ENCODE measurements at regions not wholly inside any gene's neighbourhood (a gene's known extent, or its start where the extent isn't known, plus 50 kb on each side); places are given as distances from the start of the nearest gene placed in this dataset.

DNA sequence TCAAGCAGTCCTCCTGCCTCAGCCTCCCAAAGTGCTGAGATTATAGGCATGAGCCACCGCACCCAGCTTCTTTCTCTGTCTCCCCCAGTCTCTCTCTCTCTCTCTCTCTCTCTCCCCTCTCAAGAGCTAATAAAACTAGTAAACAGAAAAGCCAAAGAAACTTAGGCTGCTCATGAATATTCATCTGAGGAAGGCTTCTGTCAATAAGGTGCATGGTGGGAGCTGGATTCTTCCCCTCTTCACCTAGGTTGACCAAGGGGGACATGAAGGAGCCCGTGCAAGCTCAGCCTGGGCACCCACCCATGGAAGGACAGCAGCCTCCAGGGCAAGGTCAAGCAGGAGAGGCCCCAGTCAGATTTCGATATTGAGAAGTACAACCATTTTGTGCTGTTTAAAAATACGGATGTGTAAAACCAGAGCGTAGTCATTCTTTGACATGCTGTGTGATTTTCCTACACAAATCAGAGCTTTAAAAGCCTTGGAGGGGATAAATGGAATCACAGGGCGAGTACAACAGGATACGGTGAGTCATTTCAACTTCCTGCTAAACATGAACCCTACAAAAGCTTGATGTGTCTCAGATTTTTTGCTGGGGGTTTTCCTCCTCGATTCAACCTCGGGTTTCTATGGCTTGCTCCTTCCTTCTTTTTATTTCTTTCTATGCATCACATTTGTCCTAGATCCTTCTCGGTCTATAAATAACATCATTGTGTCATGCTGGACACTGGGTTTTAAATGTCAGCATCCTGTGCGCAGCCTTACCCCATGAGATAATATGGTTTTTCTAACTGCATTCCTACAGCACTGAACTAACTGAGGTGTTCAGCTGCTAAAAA lies 368.9 kb upstream of the JARID2 start (continued):
- TF ChIP-seq, protein P1, sequence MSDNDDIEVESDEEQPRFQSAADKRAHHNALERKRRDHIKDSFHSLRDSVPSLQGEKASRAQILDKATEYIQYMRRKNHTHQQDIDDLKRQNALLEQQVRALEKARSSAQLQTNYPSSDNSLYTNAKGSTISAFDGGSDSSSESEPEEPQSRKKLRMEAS (IDR thresholded peaks at IDR 0.05), result no peak
- TF ChIP-seq EZH2phosphoT487 (IDR thresholded peaks at IDR 0.05; ENCODE audit: borderline replicate concordance), result no peak
- peak; percentile 35; the same call in 1 of the 2 replicates for TF ChIP-seq FOSL1 (IDR thresholded peaks at IDR 0.05; ENCODE audit: low read depth)

DNA sequence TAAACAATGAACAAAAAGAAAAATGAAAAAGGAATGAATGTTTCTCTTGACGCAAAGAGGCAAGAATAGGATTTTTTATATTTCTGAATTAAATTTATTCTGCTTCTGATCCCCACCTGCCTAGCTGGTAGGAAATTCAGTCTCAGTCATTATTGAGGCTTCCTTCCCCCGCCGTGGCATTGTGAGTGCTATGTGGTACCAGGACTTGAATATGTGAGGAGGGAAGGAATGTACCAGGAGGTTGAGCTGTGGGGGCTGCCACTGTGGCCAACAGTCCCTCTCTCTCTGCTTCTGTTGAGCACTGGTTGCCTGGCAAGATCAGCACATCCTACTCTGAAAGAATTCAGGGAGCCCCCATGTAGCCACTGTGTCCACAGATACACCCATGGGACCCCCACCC lies 368.1 kb upstream of the JARID2 start:
- TF ChIP-seq JUND (IDR thresholded peaks at IDR 0.05) (no peak), SRF (IDR thresholded peaks at IDR 0.05; ENCODE audit: low read depth) (no peak), POLR2AphosphoS5 (IDR thresholded peaks at IDR 0.05; ENCODE audit: low read depth, low read length) (no peak), EZH2phosphoT487 (IDR thresholded peaks at IDR 0.05; ENCODE audit: borderline replicate concordance) (no peak), ZNF274 (IDR thresholded peaks at IDR 0.05; ENCODE audit: low read depth, low read length) (no peak)
- TF ChIP-seq, protein P1 (IDR thresholded peaks at IDR 0.05), result no peak
- Histone ChIP-seq H2AFZ (ENCODE audit: low read depth, low read length, poor library complexity, severe bottlenecking) (no peak overlapping the region), H3K79me2 (ENCODE audit: insufficient read depth, low read length) (no peaks in the 10 kb centered on the region), H4K20me1 (ENCODE audit: insufficient read depth) (no peaks in the 10 kb centered on the region), H3K9me3 (ENCODE audit: control insufficient read depth in 1 of 2, insufficient read depth in 1 of 2, low read depth in 1 of 2, low read length in 2 of 2) (no peaks in the 10 kb centered on the region), H3K9me2 (ENCODE audit: insufficient read depth) (no peaks in the 10 kb centered on the region), H3K27me3 (ENCODE audit: insufficient read depth, low read length) (no peaks in the 10 kb centered on the region), H3K4me1 (ENCODE audit: control insufficient read depth in 1 of 2, insufficient read depth in 2 of 2, low read length in 2 of 2) (peaks cover 0 to 16% of the 10 kb centered on the region in 2 experiments; a peak in 2 of 4 replicates), H3K9ac (ENCODE audit: low read length) (no peak overlapping the region), H3K4me3 (replicated peaks in 1 of 2; ENCODE audit: low read depth in 1 of 2, low read length in 2 of 2) (no peak overlapping the region), H3K4me2 (ENCODE audit: low read length) (no peak overlapping the region), H3K36me3 (ENCODE audit: control insufficient read depth in 1 of 2, insufficient read depth in 2 of 2, low read length in 2 of 2) (no peaks in the 10 kb centered on the region), H3K27ac (ENCODE audit: low read depth, low read length) (no peak overlapping the region)
- intact Hi-C loops (cut with micrococcal nuclease), result no loop called here
- BruUV-seq (replicated peaks), result no TSS peak
- DNase-seq (ENCODE audit: low read depth, low spot score) (no peak), ATAC-seq (no peak)
- ChIA-PET RAD21 (ENCODE audit: low non-redundant PET in 1 of 2, low total read pairs in 2 of 2, uncharacterized antibody in 2 of 2, unreplicated experiment in 2 of 2) (no interaction called here), CTCF (no interaction called here), POLR2A (no interaction called here)

Data from HCT116 (cell line).